ENCODE measurements at regions not wholly inside any gene's neighbourhood (a gene's known extent, or its start where the extent isn't known, plus 50 kb on each side); places are given as distances from the start of the nearest gene placed in this dataset.

DNA sequence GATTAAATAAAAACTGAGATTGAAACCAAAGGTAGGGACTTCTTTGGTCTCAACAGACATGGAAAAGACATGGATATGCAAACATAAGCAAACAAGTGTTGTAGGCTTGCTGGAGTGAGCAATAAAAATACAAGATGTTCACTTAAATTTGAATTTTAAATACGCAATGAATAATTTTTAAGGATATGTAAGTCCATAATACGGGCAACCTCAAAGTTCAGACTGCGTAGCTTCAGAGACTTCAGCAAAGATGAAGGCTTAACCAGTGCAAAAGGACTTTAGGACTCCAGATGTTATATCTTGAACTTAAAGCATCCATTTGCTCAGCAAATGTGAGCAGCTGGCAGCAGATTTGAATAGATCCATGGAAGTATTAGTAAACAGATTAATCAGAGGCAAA lies 549.3 kb downstream of the ARAP2 start:
- no peak for ATAC-seq
- H3K27ac ChIP-seq, result no peak overlapping the region
- TF ChIP-seq POLR2A (IDR thresholded peaks at IDR 0.05) (no peak), CTCF (IDR thresholded peaks at IDR 0.05) (no peak)
- no peaks in the 10 kb centered on the region for H3K36me3 ChIP-seq
- no peaks in the 10 kb centered on the region for H3K27me3 ChIP-seq
- no peaks in the 10 kb centered on the region for H3K4me1 ChIP-seq
- H3K9me3 ChIP-seq, result no peaks in the 10 kb centered on the region
- no peak for DNase-seq
- 46% methylated on average over 3 of the region's 3 CpGs for WGBS (ENCODE audit: insufficient coverage, low coverage, low lambda C conversion rate, missing lambda C conversion rate)
- intact Hi-C loops (cut with DNase I), result no loop called here
- no peak overlapping the region for H3K4me3 ChIP-seq

DNA sequence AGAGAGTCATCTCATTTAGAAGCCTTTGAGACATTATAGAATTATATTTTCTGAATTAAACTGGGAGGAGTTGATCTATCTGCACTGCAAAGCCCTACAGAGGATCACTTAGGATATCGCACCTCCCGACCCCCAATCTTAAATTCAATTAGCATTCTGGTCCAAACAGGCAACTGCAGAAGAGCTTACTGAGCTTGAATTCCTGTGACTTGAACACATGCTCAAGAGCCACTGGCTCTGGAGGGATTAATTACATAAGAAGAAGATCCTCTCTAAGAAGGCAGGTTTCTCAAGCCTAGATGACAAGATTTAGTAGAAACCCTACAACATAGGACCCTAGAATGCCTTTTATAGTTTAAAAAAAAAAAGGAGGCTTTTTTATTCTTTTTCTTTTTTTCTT lies 548.9 kb downstream of the ARAP2 start:
- DNase-seq, result no peak
- TF ChIP-seq CTCF (IDR thresholded peaks at IDR 0.05), result no peak
- TF ChIP-seq POLR2A (IDR thresholded peaks at IDR 0.05), result no peak
- no peaks in the 10 kb centered on the region for H3K27me3 ChIP-seq
- intact Hi-C loops (cut with DNase I), result no loop called here
- no peaks in the 10 kb centered on the region for H3K9me3 ChIP-seq
- H3K36me3 ChIP-seq, result no peaks in the 10 kb centered on the region
- ATAC-seq, result no peak
- no peak overlapping the region for H3K4me3 ChIP-seq
- H3K4me1 ChIP-seq, result no peaks in the 10 kb centered on the region
- WGBS (ENCODE audit: insufficient coverage, low coverage, low lambda C conversion rate, missing lambda C conversion rate), result 52% methylated on average over 2 of the region's 2 CpGs
- no peak overlapping the region for H3K27ac ChIP-seq

- Histone ChIP-seq H3K4me3 (no peak overlapping the region), H3K27me3 (no peaks in the 10 kb centered on the region), H3K9me3 (no peaks in the 10 kb centered on the region), H3K36me3 (no peaks in the 10 kb centered on the region), H3K27ac (no peak overlapping the region), H3K4me1 (no peaks in the 10 kb centered on the region)
- TF ChIP-seq POLR2A (IDR thresholded peaks at IDR 0.05), result no peak
- no peak for TF ChIP-seq CTCF (IDR thresholded peaks at IDR 0.05)
- WGBS (ENCODE audit: insufficient coverage, low coverage, low lambda C conversion rate, missing lambda C conversion rate), result 41% methylated on average over 2 of the region's 2 CpGs
- no peak for DNase-seq
- intact Hi-C loops (cut with DNase I), result no loop called here
- ATAC-seq, result no peak
These were observed 547.0 kb downstream of the ARAP2 start for GRCh38 chr4:35697210-35697736.

- intact Hi-C loops (cut with DNase I), result no loop called here
- no peaks in the 10 kb centered on the region for H3K36me3 ChIP-seq
- H3K27me3 ChIP-seq, result no peaks in the 10 kb centered on the region
- ATAC-seq, result no peak
- no peak for TF ChIP-seq POLR2A (IDR thresholded peaks at IDR 0.05)
- TF ChIP-seq CTCF (IDR thresholded peaks at IDR 0.05), result no peak
- H3K4me3 ChIP-seq, result no peak overlapping the region
- 42% methylated on average over 2 of the region's 2 CpGs for WGBS (ENCODE audit: insufficient coverage, low coverage, low lambda C conversion rate, missing lambda C conversion rate)
- no peak for DNase-seq
- no peaks in the 10 kb centered on the region for H3K4me1 ChIP-seq
- H3K27ac ChIP-seq, result no peak overlapping the region
- no peaks in the 10 kb centered on the region for H3K9me3 ChIP-seq
These were observed 543.7 kb downstream of the ARAP2 start for GRCh38 chr4:35700663-35701062.

- Histone ChIP-seq H3K36me3 (no peaks in the 10 kb centered on the region), H3K27me3 (no peaks in the 10 kb centered on the region), H3K27ac (no peak overlapping the region), H3K4me3 (no peak overlapping the region), H3K4me1 (no peaks in the 10 kb centered on the region), H3K9me3 (no peaks in the 10 kb centered on the region)
- DNase-seq (no peak), ATAC-seq (peak in 1 of 4 donors; percentile 51)
- intact Hi-C loops (cut with DNase I), result no loop called here
- TF ChIP-seq CTCF (IDR thresholded peaks at IDR 0.05), result no peak
- TF ChIP-seq POLR2A (IDR thresholded peaks at IDR 0.05), result no peak
- 29% methylated on average over 2 of the region's 2 CpGs for WGBS (ENCODE audit: insufficient coverage, low coverage, low lambda C conversion rate, missing lambda C conversion rate)
These were observed 535.2 kb downstream of the ARAP2 start for GRCh38 chr4:35709080-35709479.

All from right lobe of liver (tissue), 6 donors.